Colon (tissue), 2 donors: ENCODE measurements at regions not wholly inside any gene's neighbourhood (a gene's known extent, or its start where the extent isn't known, plus 50 kb on each side); places are given as distances from the start of the nearest gene placed in this dataset.

Experiments
- FAIRE-seq: peaks from 2 replicates; lab custom pipeline; 2012; peaks lifted over from hg19 to GRCh38; lab: Jason Lieb, UNC
- donor health status: control.
- donor health status: control.

- no peak for FAIRE-seq
Observed at GRCh38 chr1:234756857-234757256, 146.9 kb upstream of the IRF2BP2 start.

GRCh38 chr1:234756066-234756774 is 146.2 kb upstream of the IRF2BP2 start:
- FAIRE-seq, result no peak

GRCh38 chr1:234755449-234755863 is 145.5 kb upstream of the IRF2BP2 start:
- no peak for FAIRE-seq

GRCh38 chr1:234753979-234754378 is 144.0 kb upstream of the IRF2BP2 start:
- FAIRE-seq, result no peak

GRCh38 chr1:234752927-234753326 is 142.9 kb upstream of the IRF2BP2 start:
- no peak for FAIRE-seq

GRCh38 chr1:234751678-234752077 is 141.7 kb upstream of the IRF2BP2 start:
- FAIRE-seq, result no peak

GRCh38 chr1:234750922-234751627 is 141.1 kb upstream of the IRF2BP2 start:
- FAIRE-seq, result no peak

GRCh38 chr1:234748713-234749112 is 138.7 kb upstream of the IRF2BP2 start:
- no peak for FAIRE-seq

GRCh38 chr1:234748066-234748465 is 138.1 kb upstream of the IRF2BP2 start:
- no peak for FAIRE-seq

- no peak for FAIRE-seq
Observed at GRCh38 chr1:234746798-234747196, 136.8 kb upstream of the IRF2BP2 start.

GRCh38 chr1:234745844-234746797 is 136.1 kb upstream of the IRF2BP2 start:
- no peak for FAIRE-seq

GRCh38 chr1:234745276-234745675 is 135.3 kb upstream of the IRF2BP2 start:
- no peak for FAIRE-seq

- no peak for FAIRE-seq
Observed at GRCh38 chr1:234743791-234744611, 134.0 kb upstream of the IRF2BP2 start.

- FAIRE-seq, result no peak
Observed at GRCh38 chr1:234742622-234743021, 132.6 kb upstream of the IRF2BP2 start.

GRCh38 chr1:234737967-234738314 is 128.0 kb upstream of the IRF2BP2 start:
- FAIRE-seq, result no peak

- no peak for FAIRE-seq
Observed at GRCh38 chr1:234735916-234736315, 125.9 kb upstream of the IRF2BP2 start.

GRCh38 chr1:234735476-234735875 is 125.5 kb upstream of the IRF2BP2 start:
- FAIRE-seq, result no peak

- no peak for FAIRE-seq
Observed at GRCh38 chr1:234734869-234735268, 124.9 kb upstream of the IRF2BP2 start.

- no peak for FAIRE-seq
Observed at GRCh38 chr1:234734412-234734835, 124.4 kb upstream of the IRF2BP2 start.

GRCh38 chr1:234733427-234733826 is 123.4 kb upstream of the IRF2BP2 start:
- no peak for FAIRE-seq

GRCh38 chr1:234732671-234733390 is 122.9 kb upstream of the IRF2BP2 start:
- no peak for FAIRE-seq
